Endothelial cell of umbilical vein (primary cell): ENCODE measurements at regions not wholly inside any gene's neighbourhood (a gene's known extent, or its start where the extent isn't known, plus 50 kb on each side); places are given as distances from the start of the nearest gene placed in this dataset.

Source experiments
- BruUV-seq: library from RNA; stranded (reverse); fragments of 400-500 nt; replicated peaks from 2 replicates; lab custom pipeline; 2021; lab: Mats Ljungman, UMichigan
- CTCF ChIA-PET: fragments of 300-600, 350-600 bp; sonication (Branson Sonifier 250); formaldehyde crosslinking; loops from one replicate; lab custom pipeline; 2021; ENCODE audit warnings: antibody characterized with exemption, inconsistent platforms; lab: Charles Lee
- POLR2A ChIA-PET: fragments of 300-600, 350-600 bp; sonication (Branson Sonifier 250); formaldehyde crosslinking; loops from one replicate; lab custom pipeline; 2021; ENCODE audit warnings: antibody characterized with exemption, inconsistent platforms; lab: Charles Lee
- DNase-seq: peaks from one replicate; pipeline ENCODE4 v3.0.0-alpha.2; 2011; ENCODE audit warnings: low read depth, low spot score
- FAIRE-seq: peaks from 2 replicates; lab custom pipeline; 2011; peaks lifted over from hg19 to GRCh38; lab: Jason Lieb, UNC
- H2AFZ ChIP-seq: 2 replicates; pipeline ENCODE4 v1.6.0; 2012; ENCODE audit warnings: low read depth, low read length, control low read depth, inconsistent platforms
- H3K27ac ChIP-seq: 2 replicates; pipeline ENCODE4 v1.5.1; 2011; ENCODE audit warnings: low read depth, mild to moderate bottlenecking, control low read depth, low read length, moderate library complexity; ENCODE audit not compliant: insufficient read depth
- H3K27me3 ChIP-seq, 2 experiments: 2 replicates each; pipeline versions ENCODE4 v1.6.0 to v1.6.1; 2011; ENCODE audit warnings: low read length in 2 of 2, mixed read lengths in 1 of 2; ENCODE audit not compliant: control insufficient read depth in 2 of 2, insufficient read depth in 2 of 2
- H3K36me3 ChIP-seq, 2 experiments: 2 replicates in 1 of 2; 3 replicates in 1 of 2; pipeline ENCODE4 v1.5.1; 2011; ENCODE audit warnings: low read length in 2 of 2, mild to moderate bottlenecking in 1 of 2, moderate library complexity in 1 of 2; ENCODE audit not compliant: control insufficient read depth in 2 of 2, insufficient read depth in 2 of 2; ENCODE audit errors: extremely low read depth in 1 of 2
- H3K4me1 ChIP-seq: 3 replicates; pipeline ENCODE4 v1.5.1; 2011; ENCODE audit warnings: mild to moderate bottlenecking, low read length; ENCODE audit not compliant: control insufficient read depth, insufficient read depth; ENCODE audit errors: extremely low read depth
- H3K4me2 ChIP-seq: 2 replicates; pipeline ENCODE4 v1.6.1; 2011; ENCODE audit warnings: low read length, control low read depth, mixed read lengths; ENCODE audit not compliant: insufficient read depth
- H3K4me3 ChIP-seq, 3 experiments: fragments of 200-600 bp in 1 of 3; sonication (generic), shearing (Covaris generic) in 1 of 3; replicated peaks in 1 of 3; 2 replicates each; pipeline ENCODE4 v1.5.1; 2011 to 2016; ENCODE audit warnings: control low read depth in 3 of 3, low read length in 3 of 3, mild to moderate bottlenecking in 2 of 3, inconsistent platforms in 1 of 3, low read depth in 1 of 3, moderate library complexity in 1 of 3; ENCODE audit not compliant: insufficient read depth in 1 of 3
- H3K79me2 ChIP-seq: 2 replicates; pipeline ENCODE4 v1.6.0; 2012; ENCODE audit warnings: low read length, inconsistent platforms; ENCODE audit not compliant: control insufficient read depth, insufficient read depth
- H3K9ac ChIP-seq: replicated peaks from 2 replicates; pipeline ENCODE3; 2011; ENCODE audit warnings: low read length, control low read depth; ENCODE audit not compliant: insufficient read depth; ENCODE audit errors: extremely low read depth
- H3K9me1 ChIP-seq: replicated peaks from 3 replicates; pipeline ENCODE4 v1.6.0; 2011; ENCODE audit warnings: mild to moderate bottlenecking, low read length; ENCODE audit not compliant: control insufficient read depth, insufficient read depth; ENCODE audit errors: extremely low read depth
- H3K9me3 ChIP-seq: replicated peaks from 2 replicates; pipeline ENCODE4 v1.5.1; 2012; ENCODE audit warnings: low read length, inconsistent platforms; ENCODE audit not compliant: control insufficient read depth, insufficient read depth
- H4K20me1 ChIP-seq: replicated peaks from 2 replicates; pipeline ENCODE3; 2011; ENCODE audit warnings: mild to moderate bottlenecking, low read length; ENCODE audit not compliant: control insufficient read depth, insufficient read depth; ENCODE audit errors: extremely low read depth
- CTCF ChIP-seq, 2 donors: IDR thresholded peaks; 1 replicate in 1 of 2; 2 replicates in 1 of 2; pipeline ENCODE4 v1.5.1; 2011; ENCODE audit warnings: low read length in 2 of 2, mild to moderate bottlenecking in 2 of 2, moderate library complexity in 2 of 2, control low read depth in 1 of 2, inconsistent platforms in 1 of 2, low read depth in 1 of 2; ENCODE audit not compliant: insufficient read depth in 1 of 2; ENCODE audit errors: extremely low read depth in 1 of 2
- EZH2 ChIP-seq: IDR thresholded peaks from 2 replicates; pipeline ENCODE4 v1.6.1; 2012; ENCODE audit warnings: borderline replicate concordance, low read depth, mild to moderate bottlenecking, moderate library complexity, low read length, inconsistent platforms; ENCODE audit not compliant: severe bottlenecking
- FOS ChIP-seq: IDR thresholded peaks from 2 replicates; pipeline ENCODE4 v1.6.1; 2011; ENCODE audit warnings: mild to moderate bottlenecking, low read length, moderate library complexity, borderline replicate concordance; ENCODE audit not compliant: insufficient read depth
- GATA2 ChIP-seq: IDR thresholded peaks from 2 replicates; pipeline ENCODE4 v1.7.0; 2011; ENCODE audit warnings: low read depth, mild to moderate bottlenecking, moderate library complexity, mixed read lengths, low read length; ENCODE audit not compliant: insufficient read length, insufficient read depth
- JUN ChIP-seq: IDR thresholded peaks from 2 replicates; pipeline ENCODE4 v1.6.1; 2011; ENCODE audit warnings: borderline replicate concordance, low read depth; ENCODE audit not compliant: insufficient read length, insufficient read depth
- MYC ChIP-seq: IDR thresholded peaks from one replicate; pipeline ENCODE4 v1.6.1; 2011; ENCODE audit warnings: mild to moderate bottlenecking, low read depth, low read length
- POLR2A ChIP-seq: IDR thresholded peaks from 2 replicates; pipeline ENCODE4 v1.6.1; 2012; ENCODE audit warnings: low read depth, mild to moderate bottlenecking, control low read depth, low read length
- POLR2AphosphoS5 ChIP-seq: IDR thresholded peaks from 2 replicates; pipeline ENCODE4 v1.6.1; 2012; ENCODE audit warnings: low read depth, mild to moderate bottlenecking, control low read depth, low read length, moderate library complexity; ENCODE audit not compliant: insufficient read depth
- dilution Hi-C: fragments of 300-500 bp; cut with MboI; formaldehyde crosslinking; loops from one replicate; pipeline ENCODE4 v1.15.0; 2019; ENCODE audit warnings: low sequenced_read_pairs; ENCODE audit not compliant: extremely low pct_ligation_motif_present
- intact Hi-C: fragments of 100-400 bp; cut with micrococcal nuclease; formaldehyde crosslinking; loops from one replicate; pipeline ENCODE4 v1.10.0; 2022
- TF ChIP-seq, protein P1 (sequence below): IDR thresholded peaks from 2 replicates; pipeline ENCODE4 v1.6.1; 2011; ENCODE audit not compliant: insufficient read depth, insufficient read length

- dilution Hi-C loops, result no loop called here
- ChIA-PET POLR2A (no interaction called here), CTCF (interaction anchor here (0.9 to 1.6 kb wide), 2 partner anchors 19 to 64 kb away, joined by 3 read pairs; no protein-coding TSS in a partner anchor)
- TF ChIP-seq POLR2AphosphoS5, result peak; percentile 34
- TF ChIP-seq CTCF (IDR thresholded peaks at IDR 0.05; ENCODE audit: extremely low read depth in 1 of 2, insufficient read depth in 1 of 2, low read depth in 1 of 2, low read length in 2 of 2), result no peak
- Histone ChIP-seq H3K36me3 (peaks cover 2 to 9% of the 10 kb centered on the region in 2 experiments), H3K27me3 (no peaks in the 10 kb centered on the region), H3K4me3 (no peak overlapping the region), H3K4me2 (no peak overlapping the region), H3K9me3 (no peaks in the 10 kb centered on the region), H3K79me2 (peaks cover 19% of the 10 kb centered on the region), H3K9ac (no peak overlapping the region), H3K27ac (no peak overlapping the region), H3K9me1 (no peaks in the 10 kb centered on the region), H4K20me1 (no peaks in the 10 kb centered on the region), H3K4me1 (peaks cover 12% of the 10 kb centered on the region), H2AFZ (no peak overlapping the region)
- intact Hi-C loops, result no loop called here
- FAIRE-seq (no peak), DNase-seq (peak; percentile 34)
- no TSS peak for BruUV-seq
Measured at GRCh38 chr2:215764441-215765048, 248.8 kb downstream of the MREG start.

DNA sequence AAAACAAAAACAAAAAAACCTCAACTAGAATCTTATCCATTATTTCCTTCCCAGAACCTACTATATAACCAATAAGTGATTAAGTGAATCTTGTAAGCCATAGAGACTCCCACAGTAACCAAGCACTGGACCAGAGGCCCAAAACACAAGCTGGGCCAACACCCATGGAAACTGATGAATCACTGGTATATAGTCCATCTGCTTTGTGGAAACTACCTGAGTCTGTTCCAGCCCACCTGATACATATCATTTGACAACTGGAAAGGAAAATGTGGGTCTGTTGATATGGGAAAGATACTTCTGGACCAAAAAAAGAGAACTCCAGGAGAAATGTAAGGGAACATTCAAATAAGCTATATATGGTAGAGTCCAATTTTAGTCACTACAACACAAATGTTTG lies 252.8 kb downstream of the MREG start:
- ChIA-PET POLR2A (interaction anchor here (0.7 to 1.1 kb wide), 3 partner anchors 33 to 68 kb away, joined by 3 to 5 read pairs (median 4); no protein-coding TSS in a partner anchor), CTCF (interaction anchor here (0.8 to 1.6 kb wide), 3 partner anchors 11 to 120 kb away, joined by 3 read pairs; no protein-coding TSS in a partner anchor)
- FAIRE-seq, result no peak
- dilution Hi-C loops (no loop called here), intact Hi-C loops (no loop called here)
- Histone ChIP-seq H3K9ac (no peak overlapping the region), H3K9me1 (no peaks in the 10 kb centered on the region), H3K79me2 (peaks cover 5% of the 10 kb centered on the region), H4K20me1 (no peaks in the 10 kb centered on the region), H3K9me3 (no peaks in the 10 kb centered on the region), H3K36me3 (peaks cover 2 to 6% of the 10 kb centered on the region in 2 experiments), H2AFZ (no peak overlapping the region), H3K4me1 (peaks cover 39% of the 10 kb centered on the region), H3K27ac (no peak overlapping the region), H3K4me2 (no peak overlapping the region), H3K4me3 (no peak overlapping the region), H3K27me3 (no peaks in the 10 kb centered on the region)
- TF ChIP-seq POLR2A (no peak), JUN (no peak), GATA2 (no peak), FOS (no peak), CTCF (IDR thresholded peaks at IDR 0.05; ENCODE audit: extremely low read depth in 1 of 2, insufficient read depth in 1 of 2, low read depth in 1 of 2, low read length in 2 of 2) (no peak), POLR2AphosphoS5 (no peak), MYC (no peak), EZH2 (no peak)
- TF ChIP-seq, protein P1, sequence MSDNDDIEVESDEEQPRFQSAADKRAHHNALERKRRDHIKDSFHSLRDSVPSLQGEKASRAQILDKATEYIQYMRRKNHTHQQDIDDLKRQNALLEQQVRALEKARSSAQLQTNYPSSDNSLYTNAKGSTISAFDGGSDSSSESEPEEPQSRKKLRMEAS, result no peak
- DNase-seq, result peak; percentile 26
- no TSS peak for BruUV-seq
